Amygdala (tissue), 56 donors: ENCODE measurements at regions not wholly inside any gene's neighbourhood (a gene's known extent, or its start where the extent isn't known, plus 50 kb on each side); places are given as distances from the start of the nearest gene placed in this dataset.
"Not testable (repeated sequence)": the region's sequence is repeated elsewhere in the genome, so short reads cannot be mapped to it uniquely, and the experiment has no call there.

Experiments used
- DNase-seq, 56 donors: peaks; one replicate each; lab custom pipeline; 2025; lab: John Stamatoyannopoulos, UW

DNA sequence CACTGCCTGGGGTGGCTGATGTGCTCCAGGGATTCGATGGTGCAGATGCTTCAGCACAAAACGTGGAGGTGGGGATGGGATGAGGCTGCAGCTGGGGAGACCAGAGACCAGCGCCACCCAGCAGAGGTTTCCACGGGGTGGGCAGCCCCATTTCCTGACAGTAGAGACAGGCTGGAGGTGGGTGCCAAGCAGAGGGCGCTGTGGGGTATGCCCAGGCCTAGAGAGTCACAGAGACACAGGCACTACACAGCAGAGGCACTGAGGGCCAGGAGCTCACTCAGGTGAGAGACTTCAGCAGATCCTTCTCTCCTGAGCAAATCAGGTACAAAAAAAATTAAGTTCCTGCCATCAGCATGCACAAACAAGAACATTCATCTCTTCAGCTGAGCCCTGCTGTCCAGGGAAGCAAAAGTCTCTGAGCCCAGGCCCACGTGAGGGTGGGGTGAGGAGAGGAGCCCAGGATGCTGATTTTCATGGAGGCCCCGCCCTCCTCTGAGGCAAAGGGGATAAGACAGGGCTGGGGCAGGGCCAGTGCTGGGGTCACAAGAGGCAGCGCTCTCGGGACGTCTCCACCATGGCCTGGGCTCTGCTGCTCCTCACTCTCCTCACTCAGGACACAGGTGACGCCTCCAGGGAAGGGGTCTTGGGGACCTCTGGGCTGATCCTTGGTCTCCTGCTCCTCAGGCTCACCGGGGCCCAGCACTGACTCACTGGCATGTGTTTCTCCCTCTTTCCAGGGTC lies 53.1 kb downstream of the GGTLC2 start:
- DNase-seq = no peak

DNA sequence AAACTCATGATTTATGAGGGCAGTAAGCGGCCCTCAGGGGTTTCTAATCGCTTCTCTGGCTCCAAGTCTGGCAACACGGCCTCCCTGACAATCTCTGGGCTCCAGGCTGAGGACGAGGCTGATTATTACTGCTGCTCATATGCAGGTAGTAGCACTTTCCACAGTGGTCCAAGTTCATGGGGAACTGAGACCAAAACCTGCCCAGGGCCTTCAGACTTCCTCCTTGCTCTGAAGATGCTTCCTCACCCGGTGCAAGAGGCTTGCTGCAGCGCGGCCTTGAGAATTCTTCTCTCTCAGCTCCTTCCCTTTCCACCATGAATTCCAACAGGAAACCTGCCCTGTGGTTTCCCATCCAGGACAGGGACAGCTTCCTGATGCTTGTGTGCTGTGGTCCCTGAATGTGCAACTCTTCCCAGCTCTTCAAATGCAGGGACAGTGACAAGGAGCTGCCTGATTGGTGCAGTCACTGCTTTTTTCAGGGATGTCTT lies 53.9 kb downstream of the GGTLC2 start:
- DNase-seq = no peak

DNA sequence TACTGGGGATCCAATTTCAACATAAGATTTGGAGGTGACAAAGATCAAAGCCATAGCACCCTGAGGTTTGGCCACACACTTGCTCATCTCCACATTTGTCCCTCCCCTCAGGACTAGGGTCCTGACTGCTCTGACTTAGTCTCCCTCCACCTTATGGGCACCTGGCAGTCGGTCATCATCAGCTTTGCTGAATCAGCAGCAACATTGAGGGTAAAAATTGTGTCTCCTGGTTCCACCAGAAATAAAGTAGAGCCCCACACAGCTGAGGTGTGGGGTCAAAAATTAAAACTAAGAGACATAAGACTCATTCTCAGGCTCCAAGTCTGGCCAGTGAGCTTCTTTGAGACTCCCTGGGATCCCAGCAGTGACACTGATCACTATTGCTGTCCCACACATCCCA lies 56.2 kb downstream of the GGTLC2 start:
- DNase-seq = no peak

DNA sequence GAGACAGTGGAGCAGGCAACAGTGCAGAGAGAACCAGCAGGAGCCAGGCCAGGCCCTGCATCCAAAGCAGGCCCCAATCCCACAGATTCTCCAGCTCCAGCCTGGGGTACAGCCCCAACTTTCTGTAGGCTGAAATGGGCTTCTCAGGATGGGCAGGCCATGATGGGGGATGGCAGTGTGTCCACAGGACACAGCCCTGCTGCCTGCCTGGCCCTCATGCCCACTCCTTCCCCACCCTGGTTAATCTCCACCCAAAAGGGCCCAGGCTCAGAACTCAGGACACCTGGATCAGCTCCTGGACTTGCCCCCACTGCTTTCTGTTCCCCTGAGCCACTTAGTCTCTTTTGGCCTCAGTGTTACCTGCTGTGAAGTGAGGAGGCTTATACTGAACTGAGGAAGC lies 57.1 kb downstream of the GGTLC2 start:
- DNase-seq = not testable (repeated sequence)

DNA sequence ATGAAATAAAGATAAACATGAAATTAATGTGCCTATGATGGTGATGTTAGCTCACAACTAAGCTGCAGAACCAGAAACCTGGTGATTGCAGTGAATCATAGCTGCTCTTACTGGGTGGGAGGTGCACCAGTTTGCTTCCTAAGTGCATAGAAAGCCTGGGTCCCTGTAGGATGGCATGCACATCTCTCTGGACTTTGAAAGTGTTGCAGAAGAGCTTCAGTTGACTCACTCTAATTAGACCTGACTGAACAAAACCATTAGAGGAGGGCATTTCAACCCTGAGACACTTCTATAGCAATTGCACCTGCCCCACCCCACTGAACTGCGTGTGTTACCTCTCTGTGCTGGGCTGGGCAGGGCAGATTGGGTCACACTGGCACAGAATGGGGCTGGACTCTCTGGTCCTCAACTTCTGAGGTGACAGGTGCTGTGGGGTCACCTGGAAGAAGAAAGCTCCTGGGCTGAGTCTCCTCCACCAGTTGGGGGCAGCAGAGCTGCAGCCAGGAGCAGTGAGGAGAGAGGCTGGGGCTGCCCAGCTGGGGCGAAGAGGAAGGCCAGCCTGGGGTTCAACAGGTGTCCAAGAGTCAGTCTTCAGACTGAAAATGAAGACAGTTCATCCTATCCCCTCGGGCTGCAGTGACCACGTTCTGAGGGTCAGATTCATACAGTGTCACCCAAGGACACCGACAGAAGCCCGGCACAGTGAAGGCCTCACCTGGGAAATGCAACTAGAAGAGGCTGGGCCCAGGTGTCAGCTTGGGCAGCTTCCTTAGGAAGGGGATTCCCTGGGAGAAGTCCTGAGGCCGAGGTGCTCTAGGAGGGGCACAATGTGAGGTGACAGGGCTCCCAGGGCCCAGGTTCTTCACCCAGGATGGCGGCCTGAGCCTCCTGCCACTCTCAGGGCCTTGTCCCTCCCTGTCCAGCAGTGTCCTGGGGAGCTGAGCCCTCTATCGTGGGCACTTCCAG lies 58.1 kb downstream of the GGTLC2 start:
- no peak for DNase-seq

DNA sequence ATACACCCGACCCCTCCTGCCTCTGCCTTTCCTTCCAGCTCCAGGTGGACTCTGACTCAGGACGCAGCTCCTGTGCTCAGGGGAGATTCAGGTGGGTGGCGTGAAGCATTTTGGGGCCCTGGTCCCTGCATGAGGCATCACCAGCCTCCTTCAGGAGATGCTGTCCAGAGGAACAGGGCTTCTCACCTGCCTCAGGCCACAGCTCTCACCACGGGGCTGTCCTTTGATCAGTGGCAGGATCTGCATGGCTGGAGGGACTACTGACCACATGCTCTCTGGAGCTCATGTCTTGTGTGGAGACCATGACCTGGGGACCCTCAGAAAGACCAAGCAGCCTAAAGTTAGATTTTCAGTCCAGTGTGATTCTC lies 58.8 kb downstream of the GGTLC2 start:
- DNase-seq = no peak

DNA sequence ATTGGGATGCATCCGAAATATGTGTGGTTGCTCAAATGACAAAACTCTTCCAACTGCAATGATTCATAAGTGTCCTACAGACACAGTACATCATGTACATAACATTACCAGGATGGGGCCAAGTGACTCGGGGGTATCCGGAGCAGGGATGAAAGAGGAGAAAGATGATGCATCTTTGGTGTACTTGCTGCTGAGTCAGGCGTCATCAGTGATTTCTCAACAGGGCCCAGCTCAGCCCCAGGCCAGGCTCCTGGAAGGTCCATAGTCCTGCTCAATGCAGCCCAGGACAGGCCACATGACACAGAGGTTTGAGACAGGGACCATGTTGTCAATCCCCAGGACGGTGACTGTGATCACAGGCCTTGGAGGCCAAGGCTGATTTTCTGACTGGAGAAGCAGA lies 59.3 kb downstream of the GGTLC2 start:
- DNase-seq = no peak

DNA sequence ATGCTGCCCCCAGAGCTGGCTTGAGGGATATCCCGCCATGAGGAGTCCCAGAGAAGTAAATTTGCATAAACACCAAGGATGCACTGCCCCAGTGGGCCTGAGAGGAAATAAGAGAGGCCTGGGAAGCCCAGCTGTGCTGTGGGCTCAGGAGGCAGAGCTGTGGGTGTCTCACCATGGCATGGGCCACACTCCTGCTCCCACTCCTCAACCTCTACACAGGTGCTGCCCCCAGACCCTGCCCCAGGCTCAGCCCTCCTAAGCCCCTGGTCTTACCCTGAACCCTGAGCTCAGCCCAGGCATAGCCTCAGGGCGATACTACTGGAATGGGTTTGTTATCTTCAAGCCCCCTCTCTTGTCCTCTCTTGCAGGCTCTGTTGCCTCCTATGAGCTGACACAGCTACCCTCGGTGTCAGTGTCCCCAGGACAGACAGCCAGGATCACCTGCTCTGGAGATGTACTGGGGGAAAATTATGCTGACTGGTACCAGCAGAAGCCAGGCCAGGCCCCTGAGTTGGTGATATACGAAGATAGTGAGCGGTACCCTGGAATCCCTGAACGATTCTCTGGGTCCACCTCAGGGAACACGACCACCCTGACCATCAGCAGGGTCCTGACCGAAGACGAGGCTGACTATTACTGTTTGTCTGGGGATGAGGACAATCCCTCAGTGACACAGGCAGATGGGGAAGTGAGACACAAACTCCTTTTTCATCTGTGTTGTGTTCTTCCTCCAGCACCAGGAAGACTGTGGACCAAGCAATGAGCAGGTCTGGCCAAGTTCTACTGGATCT lies 59.9 kb downstream of the GGTLC2 start:
- no peak for DNase-seq

DNA sequence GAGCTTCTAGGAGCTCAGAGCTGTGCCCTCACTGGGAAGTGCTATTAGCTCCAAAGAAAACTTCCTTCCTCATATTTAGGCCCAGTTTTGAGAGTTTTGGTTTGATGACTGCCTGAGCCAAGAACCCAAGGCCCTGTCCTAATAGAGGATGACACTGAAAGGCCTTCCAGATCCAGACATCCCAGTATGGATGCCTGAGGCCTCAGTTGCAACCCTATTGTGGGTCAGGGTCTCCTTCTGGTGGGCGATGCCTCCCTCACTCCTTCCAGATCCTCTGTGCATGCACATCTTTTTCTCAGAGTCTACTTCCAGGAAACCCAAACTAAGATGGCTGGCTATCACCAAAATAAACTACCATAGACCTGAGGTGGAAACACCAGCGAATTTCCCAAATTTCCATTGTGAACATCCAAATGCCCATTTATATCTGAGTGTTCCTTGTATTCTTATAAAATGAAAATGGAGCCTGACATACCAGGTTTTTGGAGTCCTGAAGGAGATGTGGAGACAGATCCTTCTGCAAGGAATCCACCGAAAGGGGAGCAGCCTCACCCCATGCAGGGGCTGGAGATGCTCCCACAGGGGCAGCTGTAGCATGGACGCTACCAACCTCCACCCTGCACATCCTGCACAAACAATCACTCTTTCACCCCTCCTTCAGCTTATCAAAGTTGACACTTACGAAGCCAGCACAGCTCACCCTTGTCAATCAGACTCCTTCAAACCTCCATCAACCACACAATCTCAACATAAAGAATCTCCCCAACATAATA lies 61.1 kb downstream of the GGTLC2 start:
- DNase-seq = no peak

DNA sequence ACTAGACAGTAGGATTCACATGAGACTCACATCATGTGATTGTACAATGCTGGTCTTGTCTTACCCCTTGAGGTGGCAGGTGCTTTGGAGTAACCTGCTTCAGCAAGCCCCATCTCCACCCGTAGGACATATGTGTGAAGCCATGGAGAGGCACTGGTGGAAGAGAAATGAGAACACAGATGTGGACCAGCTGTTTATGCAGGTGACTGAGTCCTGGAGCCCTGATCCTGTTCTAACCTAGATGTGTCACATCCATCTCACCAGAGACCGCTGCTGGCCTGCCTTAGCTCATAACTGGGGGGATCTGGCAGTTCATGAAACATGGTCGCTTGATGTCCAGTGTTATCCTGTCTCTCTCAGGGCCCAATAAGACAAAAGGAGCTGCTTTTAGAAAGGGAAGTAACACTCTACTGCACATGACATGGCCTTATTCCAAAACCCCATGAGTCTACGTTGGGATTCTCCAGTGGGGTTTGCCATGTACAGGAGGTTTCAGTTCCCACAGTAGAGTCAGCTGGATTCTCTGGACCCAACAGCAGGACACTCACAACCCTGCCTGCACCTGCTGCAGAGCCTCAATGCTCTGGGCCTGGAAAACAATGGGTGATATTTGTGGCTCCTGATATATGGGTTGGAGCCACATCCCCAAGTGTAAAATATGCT lies 62.0 kb downstream of the GGTLC2 start:
- no peak for DNase-seq

DNA sequence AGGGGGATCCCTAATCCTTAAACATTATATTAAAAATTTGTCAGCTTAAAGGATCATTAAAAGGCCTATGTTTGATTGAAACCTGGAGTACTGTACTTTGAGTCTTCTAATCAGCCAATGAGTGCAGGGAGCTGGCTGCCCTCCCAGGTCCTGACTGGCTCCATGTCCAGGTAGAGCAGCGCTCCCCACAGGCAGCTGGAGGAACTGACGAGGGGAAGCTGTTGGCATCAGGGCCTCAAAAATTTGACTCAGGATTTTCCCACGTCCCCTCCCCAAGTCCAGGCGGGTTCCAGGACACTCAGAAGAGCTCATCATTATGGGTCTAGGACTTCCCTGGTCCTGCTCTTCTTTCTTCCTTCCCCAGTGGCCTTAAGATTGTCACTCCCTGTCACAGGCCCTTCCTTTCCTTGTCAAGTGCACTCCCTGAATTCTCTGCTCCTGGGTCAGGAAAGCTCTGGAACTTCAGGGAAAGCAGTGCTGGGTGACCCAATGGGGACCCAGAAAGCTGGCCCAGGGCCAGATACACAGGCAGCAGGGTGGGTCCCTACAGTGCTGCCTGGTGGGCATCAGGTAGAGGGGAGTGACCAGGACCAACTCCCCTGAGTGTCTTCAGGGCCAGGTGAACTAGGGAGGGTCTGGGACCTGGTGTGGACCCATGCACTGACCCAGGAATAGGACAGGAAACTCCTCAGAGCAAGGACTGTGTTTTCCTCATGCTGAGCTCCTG lies 65.5 kb downstream of the GGTLC2 start:
- no peak for DNase-seq

DNA sequence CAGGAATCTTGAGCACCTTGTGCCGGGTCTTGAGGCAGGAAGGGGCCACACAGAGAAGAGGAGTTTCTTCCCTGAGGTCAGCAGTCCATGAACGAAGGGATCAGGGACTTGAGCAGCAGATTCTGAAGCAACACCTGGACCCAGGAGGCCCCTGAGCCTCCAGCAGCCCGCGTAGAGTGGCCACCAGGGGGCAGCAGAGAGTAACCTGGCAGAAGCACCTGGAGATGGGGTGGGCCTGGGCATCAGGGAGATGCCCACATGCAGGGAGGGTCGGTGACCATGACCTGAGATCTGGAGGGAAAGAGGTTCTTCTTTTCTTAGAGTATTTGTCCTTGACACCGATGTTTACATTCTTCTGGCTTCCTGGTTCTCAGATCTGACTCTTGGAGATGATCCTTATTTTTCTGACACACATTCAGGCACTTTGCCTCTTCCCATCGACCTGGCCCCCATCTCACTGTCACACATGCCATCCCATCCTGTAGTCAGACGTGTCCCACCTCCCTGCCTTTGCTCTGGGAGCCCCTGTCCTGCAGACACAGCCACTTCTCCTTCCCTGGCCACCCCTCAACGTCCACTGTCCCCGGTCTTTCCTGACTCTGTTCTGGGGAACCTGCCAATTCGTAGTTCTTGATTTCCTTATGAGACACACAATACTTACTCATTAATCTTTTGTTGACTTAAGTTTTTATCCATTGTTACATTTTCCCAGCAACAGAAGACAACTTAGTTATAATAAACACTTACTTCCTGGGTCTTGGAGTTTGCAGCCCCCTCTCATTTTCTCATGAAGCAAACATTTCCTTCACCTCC lies 66.5 kb downstream of the GGTLC2 start:
- peak in 22 of 56 donors; percentile 2 to 65 (median 14) for DNase-seq

DNA sequence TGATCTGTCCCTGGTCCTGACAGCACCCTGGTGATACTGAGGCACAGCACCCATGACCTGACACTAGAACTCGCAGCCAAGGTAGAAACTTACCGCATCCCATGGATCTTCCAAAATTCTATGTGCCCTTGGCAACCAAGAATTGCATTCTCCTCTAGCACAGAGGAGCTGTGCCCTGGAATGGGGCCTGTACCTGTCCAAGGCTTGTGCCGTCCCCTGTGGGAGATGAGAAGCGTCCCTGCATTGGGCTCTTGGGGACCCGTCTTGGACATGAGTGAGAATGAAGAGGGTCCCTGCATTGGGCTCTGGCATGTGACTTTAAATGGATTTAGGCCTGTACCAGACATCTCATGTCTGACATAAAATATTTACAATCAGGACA lies 67.1 kb downstream of the GGTLC2 start:
- DNase-seq = no peak

DNA sequence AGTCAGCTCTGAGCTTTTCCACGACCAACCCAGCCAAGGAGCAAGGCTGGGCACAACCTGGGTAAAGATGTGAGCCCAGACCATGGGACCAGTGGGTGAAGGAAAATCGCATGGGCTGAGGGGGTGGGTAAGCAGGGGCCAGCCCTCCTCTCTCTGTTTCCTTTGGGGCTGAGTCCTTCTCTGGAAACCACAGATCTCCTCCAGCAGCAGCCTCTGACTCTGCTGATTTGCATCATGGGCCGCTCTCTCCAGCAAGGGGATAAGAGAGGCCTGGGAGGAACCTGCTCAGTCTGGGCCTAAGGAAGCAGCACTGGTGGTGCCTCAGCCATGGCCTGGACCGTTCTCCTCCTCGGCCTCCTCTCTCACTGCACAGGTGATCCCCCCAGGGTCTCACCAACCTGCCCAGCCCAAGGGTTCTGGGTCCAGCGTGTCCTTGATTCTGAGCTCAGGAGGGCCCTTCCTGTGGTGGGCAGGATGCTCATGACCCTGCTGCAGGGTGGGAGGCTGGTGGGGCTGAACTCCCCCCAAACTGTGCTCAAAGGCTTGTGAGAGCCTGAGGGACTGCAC lies 67.8 kb downstream of the GGTLC2 start:
- no peak for DNase-seq

DNA sequence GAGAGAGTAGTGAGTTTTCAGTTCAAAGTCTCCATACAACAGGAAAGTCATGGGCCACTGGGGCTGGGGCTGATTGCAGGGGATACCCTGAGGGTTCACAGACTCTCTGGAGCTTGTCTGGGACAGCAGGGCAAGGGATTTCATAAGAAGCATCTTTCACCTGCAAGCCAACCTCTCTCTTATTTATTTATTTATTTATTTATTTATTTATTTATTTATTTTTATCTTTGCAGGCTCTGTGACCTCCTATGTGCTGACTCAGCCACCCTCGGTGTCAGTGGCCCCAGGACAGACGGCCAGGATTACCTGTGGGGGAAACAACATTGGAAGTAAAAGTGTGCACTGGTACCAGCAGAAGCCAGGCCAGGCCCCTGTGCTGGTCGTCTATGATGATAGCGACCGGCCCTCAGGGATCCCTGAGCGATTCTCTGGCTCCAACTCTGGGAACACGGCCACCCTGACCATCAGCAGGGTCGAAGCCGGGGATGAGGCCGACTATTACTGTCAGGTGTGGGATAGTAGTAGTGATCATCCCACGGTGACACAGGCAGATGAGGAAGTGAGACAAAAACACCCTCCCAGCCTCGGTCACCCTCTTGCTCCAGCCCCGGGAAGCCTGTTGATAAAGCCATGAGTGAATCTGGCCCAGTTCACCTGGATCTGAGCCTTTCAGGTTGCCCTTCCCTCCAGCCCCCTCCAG lies 68.4 kb downstream of the GGTLC2 start:
- DNase-seq = no peak

DNA sequence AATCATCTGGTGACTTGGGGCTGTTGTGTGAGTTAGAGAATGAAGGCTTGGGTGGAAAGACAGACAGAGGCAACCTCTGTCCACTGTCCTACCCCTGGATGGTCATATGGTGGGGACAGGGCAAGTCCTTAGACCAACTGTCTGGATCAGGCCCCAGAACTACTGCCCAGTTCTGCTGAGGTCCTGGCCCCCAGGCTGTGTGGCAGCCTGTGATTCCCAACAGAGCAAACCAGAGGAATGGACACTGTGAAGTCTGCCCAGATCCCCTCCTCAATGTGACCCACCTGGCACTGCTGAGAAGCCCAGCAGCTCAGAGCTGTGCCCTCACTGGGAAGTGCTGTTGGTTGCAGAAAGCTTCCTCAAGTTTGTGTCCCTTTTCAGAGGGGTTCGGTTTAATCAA lies 69.0 kb downstream of the GGTLC2 start:
- DNase-seq = no peak
